HG02938 (cell line): ENCODE measurements at regions not wholly inside any gene's neighbourhood (a gene's known extent, or its start where the extent isn't known, plus 50 kb on each side); places are given as distances from the start of the nearest gene placed in this dataset.
"Not testable (repeated sequence)": the region's sequence is repeated elsewhere in the genome, so short reads cannot be mapped to it uniquely, and the experiment has no call there.

Source experiments
- ATAC-seq: cut with Tn5 transposase; IDR thresholded peaks from one replicate; pipeline ENCODE4 v1.9.1; 2021; ENCODE audit warnings: mild to moderate bottlenecking, moderate library complexity; ENCODE audit not compliant: unreplicated experiment

- ATAC-seq = no peak
These were observed 433.6 kb upstream of the DPH6 start for GRCh38 chr15:35979608-35980007.

GRCh38 chr15:35980719-35981118, 434.8 kb upstream of the DPH6 start:
- no peak for ATAC-seq

- no peak for ATAC-seq
These were observed 440.3 kb upstream of the DPH6 start for GRCh38 chr15:35986191-35986721.

GRCh38 chr15:35987056-35987455, 441.1 kb upstream of the DPH6 start:
- ATAC-seq = no peak

- no peak for ATAC-seq
These were observed 445.4 kb upstream of the DPH6 start for GRCh38 chr15:35991386-35991785.

- ATAC-seq = no peak
These were observed 446.8 kb upstream of the DPH6 start for GRCh38 chr15:35992791-35993190.

- no peak for ATAC-seq
These were observed 447.2 kb upstream of the DPH6 start for GRCh38 chr15:35993196-35993595.

GRCh38 chr15:35994876-35995275, 448.9 kb upstream of the DPH6 start:
- ATAC-seq = no peak

GRCh38 chr15:35998663-35999602, 453.0 kb upstream of the DPH6 start:
- no peak for ATAC-seq

- no peak for ATAC-seq
These were observed 459.0 kb upstream of the DPH6 start for GRCh38 chr15:36004891-36005490.

- ATAC-seq = no peak
These were observed 459.6 kb upstream of the DPH6 start for GRCh38 chr15:36005542-36005941.

GRCh38 chr15:36007699-36008098, 461.7 kb upstream of the DPH6 start:
- ATAC-seq = no peak

- no peak for ATAC-seq
These were observed 462.8 kb upstream of the DPH6 start for GRCh38 chr15:36008719-36009118.

GRCh38 chr15:36024031-36024688, 478.2 kb upstream of the DPH6 start:
- no peak for ATAC-seq

GRCh38 chr15:36026627-36027283, 480.8 kb upstream of the DPH6 start:
- ATAC-seq = no peak

GRCh38 chr15:36029606-36030210, 483.7 kb upstream of the DPH6 start:
- ATAC-seq = no peak

- ATAC-seq = no peak
These were observed 494.1 kb upstream of the DPH6 start for GRCh38 chr15:36039996-36040572.

GRCh38 chr15:36047018-36047716, 501.2 kb upstream of the DPH6 start:
- ATAC-seq = not testable (repeated sequence)

GRCh38 chr15:36050899-36051298, 504.9 kb upstream of the DPH6 start:
- ATAC-seq = no peak

- not testable (repeated sequence) for ATAC-seq
These were observed 506.7 kb upstream of the DPH6 start for GRCh38 chr15:36052641-36053040.
